ENCODE measurements at regions not wholly inside any gene's neighbourhood (a gene's known extent, or its start where the extent isn't known, plus 50 kb on each side); places are given as distances from the start of the nearest gene placed in this dataset.

- no peak for TF ChIP-seq CTCF (IDR thresholded peaks at IDR 0.05)
- Mint-ChIP-seq H3K4me3 (no peak overlapping the region), H3K9me3 (no peaks in the 10 kb centered on the region), H3K27ac (no peak overlapping the region), H3K4me1 (ENCODE audit: low read depth) (no peaks in the 10 kb centered on the region), H3K27me3 (ENCODE audit: insufficient read depth) (peaks cover 8% of the 10 kb centered on the region; the same call in 1 of the 2 replicates), H3K36me3 (ENCODE audit: low read depth) (no peaks in the 10 kb centered on the region)
- DNase-seq: no peak
Observed at GRCh38 chr11:127679816-127680545, 679.4 kb upstream of the KIRREL3 start.

GRCh38 chr11:127678631-127679030 is 678.1 kb upstream of the KIRREL3 start:
- no peaks in the 10 kb centered on the region for H3K4me1 Mint-ChIP-seq (ENCODE audit: low read depth)
- no peak overlapping the region for H3K27ac Mint-ChIP-seq
- no peak for TF ChIP-seq CTCF (IDR thresholded peaks at IDR 0.05)
- H3K36me3 Mint-ChIP-seq (ENCODE audit: low read depth): no peaks in the 10 kb centered on the region
- no peak for DNase-seq
- peaks cover 8% of the 10 kb centered on the region; the same call in 1 of the 2 replicates for H3K27me3 Mint-ChIP-seq (ENCODE audit: insufficient read depth)
- H3K9me3 Mint-ChIP-seq: no peaks in the 10 kb centered on the region
- H3K4me3 Mint-ChIP-seq: no peak overlapping the region

DNA sequence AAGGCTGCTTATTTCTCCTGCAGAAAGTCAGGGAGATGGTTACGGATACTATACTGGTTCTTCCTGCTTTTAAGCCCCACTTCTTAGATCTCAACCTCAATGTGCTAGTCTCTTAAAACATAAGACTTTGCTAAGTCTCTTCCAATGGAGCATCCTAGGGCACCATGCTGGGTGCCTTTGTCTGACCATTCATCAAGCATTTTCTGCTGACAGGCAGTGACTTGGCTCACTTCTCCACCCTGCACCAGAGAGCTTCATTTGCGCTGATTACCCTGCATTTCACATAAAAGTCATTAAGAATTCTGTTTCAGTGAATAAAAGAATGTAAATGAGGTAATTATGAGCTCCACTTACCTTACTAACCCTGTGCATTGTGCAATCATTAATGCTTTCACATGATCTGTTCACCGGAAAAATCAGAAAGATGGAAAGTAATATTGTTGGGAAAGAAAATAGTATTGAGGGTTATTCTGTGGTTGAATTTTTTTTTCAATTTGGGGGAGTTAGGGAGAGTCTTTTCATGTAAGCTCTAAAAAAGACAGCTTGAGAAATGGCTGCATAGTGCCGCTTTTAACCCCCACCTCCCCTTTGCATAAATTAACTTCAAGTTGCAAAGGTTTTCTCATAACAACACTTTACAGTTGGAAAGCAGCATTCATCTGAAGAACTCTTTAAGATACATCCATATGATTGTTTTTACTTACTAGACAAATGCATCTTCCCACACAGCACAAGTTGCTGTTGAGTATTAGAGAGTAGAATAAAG is 677.3 kb upstream of the KIRREL3 start:
- Mint-ChIP-seq H3K27me3 (ENCODE audit: insufficient read depth) (peaks cover 8% of the 10 kb centered on the region; the same call in 1 of the 2 replicates), H3K4me3 (no peak overlapping the region), H3K9me3 (no peaks in the 10 kb centered on the region), H3K36me3 (ENCODE audit: low read depth) (no peaks in the 10 kb centered on the region), H3K4me1 (ENCODE audit: low read depth) (no peaks in the 10 kb centered on the region), H3K27ac (no peak overlapping the region)
- DNase-seq: no peak
- no peak for TF ChIP-seq CTCF (IDR thresholded peaks at IDR 0.05)

GRCh38 chr11:127675581-127675980 is 675.0 kb upstream of the KIRREL3 start:
- no peak for DNase-seq
- Mint-ChIP-seq H3K4me3 (no peak overlapping the region), H3K27me3 (ENCODE audit: insufficient read depth) (peaks cover 8% of the 10 kb centered on the region; the same call in 1 of the 2 replicates), H3K27ac (no peak overlapping the region), H3K36me3 (ENCODE audit: low read depth) (no peaks in the 10 kb centered on the region), H3K9me3 (no peaks in the 10 kb centered on the region), H3K4me1 (ENCODE audit: low read depth) (no peaks in the 10 kb centered on the region)
- TF ChIP-seq CTCF (IDR thresholded peaks at IDR 0.05): no peak

DNA sequence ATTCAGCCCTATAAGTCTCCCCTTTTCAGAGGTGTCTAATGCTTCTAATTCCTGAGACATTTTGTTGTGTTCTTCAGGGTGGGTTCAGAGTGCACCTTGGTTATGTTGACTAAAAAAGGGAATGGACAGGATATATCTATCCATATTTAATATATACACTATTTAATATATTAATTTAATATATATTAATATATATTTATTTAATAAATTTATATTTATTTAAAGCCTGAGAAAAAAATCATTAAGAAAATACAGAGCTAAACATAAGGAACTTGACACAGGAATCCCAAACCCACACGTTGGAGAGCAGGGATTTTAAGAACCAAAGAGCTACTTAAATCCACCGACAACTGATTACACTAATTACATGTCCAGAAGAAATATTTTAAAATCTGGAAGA is 674.2 kb upstream of the KIRREL3 start:
- peaks cover 8% of the 10 kb centered on the region; the same call in 1 of the 2 replicates for H3K27me3 Mint-ChIP-seq (ENCODE audit: insufficient read depth)
- no peak overlapping the region for H3K4me3 Mint-ChIP-seq
- TF ChIP-seq CTCF (IDR thresholded peaks at IDR 0.05): no peak
- DNase-seq: no peak
- H3K4me1 Mint-ChIP-seq (ENCODE audit: low read depth): no peaks in the 10 kb centered on the region
- H3K9me3 Mint-ChIP-seq: no peaks in the 10 kb centered on the region
- H3K36me3 Mint-ChIP-seq (ENCODE audit: low read depth): no peaks in the 10 kb centered on the region
- no peak overlapping the region for H3K27ac Mint-ChIP-seq
